ENCODE measurements at regions not wholly inside any gene's neighbourhood (a gene's known extent, or its start where the extent isn't known, plus 50 kb on each side); places are given as distances from the start of the nearest gene placed in this dataset.

GRCh38 chr2:108119492-108119891 is 120.3 kb upstream of the SULT1C3 start:
- H3K27ac ChIP-seq (ENCODE audit: extremely low read depth, low read depth, low read length): no peak overlapping the region
- ChIA-PET CTCF (ENCODE audit: low intra/inter-chr PET ratio) (no interaction called here), POLR2A (interaction anchor here (0.9 kb wide), 1 partner anchor 14 kb away, joined by 4 read pairs; no protein-coding TSS in a partner anchor)
- no peaks in the 10 kb centered on the region for H3K9me1 ChIP-seq (ENCODE audit: control insufficient read depth, insufficient read depth, low read length)
- in situ Hi-C loops (cut with MboI): no loop called here
- FAIRE-seq (no peak), DNase-seq (ENCODE audit: extremely low read depth in 1 of 4, low spot score in 3 of 4) (no peak), ATAC-seq (no peak)
- no peak overlapping the region for H2AFZ ChIP-seq (ENCODE audit: low read depth, low read length)
- H3K9me3 ChIP-seq (replicated peaks; ENCODE audit: control insufficient read depth, insufficient read depth, low read depth, low read length): no peaks in the 10 kb centered on the region
- H3K9ac ChIP-seq (ENCODE audit: insufficient read depth in 1 of 2, low read depth in 2 of 2, low read length in 2 of 2): no peak overlapping the region
- no peak overlapping the region for H3K4me3 ChIP-seq
- TF ChIP-seq MAFK (IDR thresholded peaks at IDR 0.05; ENCODE audit: low read length) (0 out of 2 replicates have a peak, but pooled peaks have one; percentile 30), MAFF (IDR thresholded peaks at IDR 0.05; ENCODE audit: low read length) (peak; percentile 8; the same call in 1 of the 2 replicates), CTCF (IDR thresholded peaks at IDR 0.05 in 2 of 3, conservative IDR thresholded peaks at IDR 0.05 in 1 of 3; ENCODE audit: insufficient read depth in 2 of 3, low read depth in 1 of 3, low read length in 3 of 3) (no peak), ZNF316 (IDR thresholded peaks at IDR 0.05) (peak; percentile 22; the same call in 1 of the 2 replicates)
- H3K79me2 ChIP-seq (ENCODE audit: control insufficient read depth, insufficient read depth, low read length): no peaks in the 10 kb centered on the region
- no peaks in the 10 kb centered on the region for H4K20me1 ChIP-seq (replicated peaks; ENCODE audit: control insufficient read depth, insufficient read depth, low read length)
- H3K4me1 ChIP-seq (replicated peaks in 1 of 2; ENCODE audit: control insufficient read depth in 2 of 2, insufficient read depth in 2 of 2, low read length in 2 of 2): no peaks in the 10 kb centered on the region
- 0% methylated on average over 3 of the region's 3 CpGs for WGBS (ENCODE audit: insufficient coverage, low coverage, missing lambda C conversion rate)
- H3K36me3 ChIP-seq (ENCODE audit: control insufficient read depth, insufficient read depth, low read length): no peaks in the 10 kb centered on the region
- no peak overlapping the region for H3K4me2 ChIP-seq (ENCODE audit: insufficient read depth, low read length)
- intact Hi-C loops (cut with micrococcal nuclease): no loop called here
- no peaks in the 10 kb centered on the region for H3K27me3 ChIP-seq (ENCODE audit: control insufficient read depth in 2 of 2, insufficient read depth in 2 of 2, low read length in 2 of 2)
- BruUV-seq (replicated peaks): no TSS peak
